ENCODE measurements at regions not wholly inside any gene's neighbourhood (a gene's known extent, or its start where the extent isn't known, plus 50 kb on each side); places are given as distances from the start of the nearest gene placed in this dataset.
"Not testable (repeated sequence)": the region's sequence is repeated elsewhere in the genome, so short reads cannot be mapped to it uniquely, and the experiment has no call there.

GRCh38 chr7:81187753-81188152 is 268.9 kb upstream of the SEMA3C start:
- intact Hi-C loops (cut with micrococcal nuclease), result no loop called here

- intact Hi-C loops (cut with micrococcal nuclease), result no loop called here
These were observed 267.8 kb upstream of the SEMA3C start for GRCh38 chr7:81186691-81187090.

- intact Hi-C loops (cut with micrococcal nuclease), result no loop called here
These were observed 266.2 kb upstream of the SEMA3C start for GRCh38 chr7:81185072-81185471.

- intact Hi-C loops (cut with micrococcal nuclease), result no loop called here
These were observed 264.5 kb upstream of the SEMA3C start for GRCh38 chr7:81183326-81183725.

GRCh38 chr7:81182056-81182455 is 263.2 kb upstream of the SEMA3C start:
- intact Hi-C loops (cut with micrococcal nuclease), result not testable (repeated sequence)

GRCh38 chr7:81181066-81181465 is 262.2 kb upstream of the SEMA3C start:
- intact Hi-C loops (cut with micrococcal nuclease), result no loop called here

GRCh38 chr7:81180573-81180972 is 261.7 kb upstream of the SEMA3C start:
- intact Hi-C loops (cut with micrococcal nuclease), result no loop called here

- intact Hi-C loops (cut with micrococcal nuclease), result no loop called here
These were observed 256.6 kb upstream of the SEMA3C start for GRCh38 chr7:81175275-81175940.

- intact Hi-C loops (cut with micrococcal nuclease), result no loop called here
These were observed 255.0 kb upstream of the SEMA3C start for GRCh38 chr7:81173766-81174281.

GRCh38 chr7:81170291-81170690 is 251.4 kb upstream of the SEMA3C start:
- intact Hi-C loops (cut with micrococcal nuclease), result no loop called here

- intact Hi-C loops (cut with micrococcal nuclease), result no loop called here
These were observed 249.1 kb upstream of the SEMA3C start for GRCh38 chr7:81167934-81168333.

GRCh38 chr7:81165070-81165469 is 246.2 kb upstream of the SEMA3C start:
- intact Hi-C loops (cut with micrococcal nuclease), result no loop called here

- intact Hi-C loops (cut with micrococcal nuclease), result no loop called here
These were observed 244.1 kb upstream of the SEMA3C start for GRCh38 chr7:81162771-81163525.

GRCh38 chr7:81162234-81162633 is 243.4 kb upstream of the SEMA3C start:
- intact Hi-C loops (cut with micrococcal nuclease), result no loop called here

- intact Hi-C loops (cut with micrococcal nuclease), result no loop called here
These were observed 242.7 kb upstream of the SEMA3C start for GRCh38 chr7:81161451-81162075.

- intact Hi-C loops (cut with micrococcal nuclease), result no loop called here
These were observed 240.6 kb upstream of the SEMA3C start for GRCh38 chr7:81159402-81159801.

GRCh38 chr7:81158189-81158588 is 239.3 kb upstream of the SEMA3C start:
- intact Hi-C loops (cut with micrococcal nuclease), result no loop called here

GRCh38 chr7:81155654-81156373 is 237.0 kb upstream of the SEMA3C start:
- intact Hi-C loops (cut with micrococcal nuclease), result no loop called here

- intact Hi-C loops (cut with micrococcal nuclease), result no loop called here
These were observed 235.7 kb upstream of the SEMA3C start for GRCh38 chr7:81154565-81154964.

GRCh38 chr7:81152925-81153324 is 234.1 kb upstream of the SEMA3C start:
- intact Hi-C loops (cut with micrococcal nuclease), result not testable (repeated sequence)

- intact Hi-C loops (cut with micrococcal nuclease), result no loop called here
These were observed 232.1 kb upstream of the SEMA3C start for GRCh38 chr7:81150951-81151361.

GRCh38 chr7:81143856-81144255 is 225.0 kb upstream of the SEMA3C start:
- intact Hi-C loops (cut with micrococcal nuclease), result no loop called here
